HL-60 (cell line): ENCODE measurements at regions not wholly inside any gene's neighbourhood (a gene's known extent, or its start where the extent isn't known, plus 50 kb on each side); places are given as distances from the start of the nearest gene placed in this dataset.

Source experiments
- TF ChIP-seq, protein P1 (sequence below): IDR thresholded peaks from one replicate; pipeline ENCODE4 v1.5.1; 2011; ENCODE audit warnings: low read length, control low read depth, inconsistent platforms; ENCODE audit not compliant: insufficient read depth
- TF ChIP-seq, protein P2 (sequence below): IDR thresholded peaks from 2 replicates; pipeline ENCODE4 v1.6.1; 2012; ENCODE audit warnings: low read depth; ENCODE audit not compliant: insufficient replicate concordance

DNA sequence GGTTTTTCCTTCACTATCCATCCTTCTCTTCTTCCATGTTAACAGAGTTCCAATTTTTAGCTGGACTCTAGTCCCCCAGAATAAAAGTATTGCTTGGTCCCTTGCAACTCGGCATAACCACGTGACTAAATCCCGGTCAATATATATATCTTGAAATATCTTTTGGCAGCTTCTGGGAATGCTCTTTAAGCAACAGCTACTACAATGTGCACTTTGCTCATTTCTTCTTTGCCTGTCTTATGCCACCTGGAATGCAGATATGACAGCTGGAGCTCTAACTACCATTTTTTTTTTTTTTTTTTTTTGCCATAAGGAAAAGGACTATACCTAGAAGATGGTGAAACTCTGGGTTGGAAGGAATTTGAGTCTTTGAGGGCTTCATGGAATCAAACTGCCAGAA lies 82.6 kb downstream of the GCNT4 start:
- TF ChIP-seq, protein P1, sequence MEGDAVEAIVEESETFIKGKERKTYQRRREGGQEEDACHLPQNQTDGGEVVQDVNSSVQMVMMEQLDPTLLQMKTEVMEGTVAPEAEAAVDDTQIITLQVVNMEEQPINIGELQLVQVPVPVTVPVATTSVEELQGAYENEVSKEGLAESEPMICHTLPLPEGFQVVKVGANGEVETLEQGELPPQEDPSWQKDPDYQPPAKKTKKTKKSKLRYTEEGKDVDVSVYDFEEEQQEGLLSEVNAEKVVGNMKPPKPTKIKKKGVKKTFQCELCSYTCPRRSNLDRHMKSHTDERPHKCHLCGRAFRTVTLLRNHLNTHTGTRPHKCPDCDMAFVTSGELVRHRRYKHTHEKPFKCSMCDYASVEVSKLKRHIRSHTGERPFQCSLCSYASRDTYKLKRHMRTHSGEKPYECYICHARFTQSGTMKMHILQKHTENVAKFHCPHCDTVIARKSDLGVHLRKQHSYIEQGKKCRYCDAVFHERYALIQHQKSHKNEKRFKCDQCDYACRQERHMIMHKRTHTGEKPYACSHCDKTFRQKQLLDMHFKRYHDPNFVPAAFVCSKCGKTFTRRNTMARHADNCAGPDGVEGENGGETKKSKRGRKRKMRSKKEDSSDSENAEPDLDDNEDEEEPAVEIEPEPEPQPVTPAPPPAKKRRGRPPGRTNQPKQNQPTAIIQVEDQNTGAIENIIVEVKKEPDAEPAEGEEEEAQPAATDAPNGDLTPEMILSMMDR: no peak
- TF ChIP-seq, protein P2, sequence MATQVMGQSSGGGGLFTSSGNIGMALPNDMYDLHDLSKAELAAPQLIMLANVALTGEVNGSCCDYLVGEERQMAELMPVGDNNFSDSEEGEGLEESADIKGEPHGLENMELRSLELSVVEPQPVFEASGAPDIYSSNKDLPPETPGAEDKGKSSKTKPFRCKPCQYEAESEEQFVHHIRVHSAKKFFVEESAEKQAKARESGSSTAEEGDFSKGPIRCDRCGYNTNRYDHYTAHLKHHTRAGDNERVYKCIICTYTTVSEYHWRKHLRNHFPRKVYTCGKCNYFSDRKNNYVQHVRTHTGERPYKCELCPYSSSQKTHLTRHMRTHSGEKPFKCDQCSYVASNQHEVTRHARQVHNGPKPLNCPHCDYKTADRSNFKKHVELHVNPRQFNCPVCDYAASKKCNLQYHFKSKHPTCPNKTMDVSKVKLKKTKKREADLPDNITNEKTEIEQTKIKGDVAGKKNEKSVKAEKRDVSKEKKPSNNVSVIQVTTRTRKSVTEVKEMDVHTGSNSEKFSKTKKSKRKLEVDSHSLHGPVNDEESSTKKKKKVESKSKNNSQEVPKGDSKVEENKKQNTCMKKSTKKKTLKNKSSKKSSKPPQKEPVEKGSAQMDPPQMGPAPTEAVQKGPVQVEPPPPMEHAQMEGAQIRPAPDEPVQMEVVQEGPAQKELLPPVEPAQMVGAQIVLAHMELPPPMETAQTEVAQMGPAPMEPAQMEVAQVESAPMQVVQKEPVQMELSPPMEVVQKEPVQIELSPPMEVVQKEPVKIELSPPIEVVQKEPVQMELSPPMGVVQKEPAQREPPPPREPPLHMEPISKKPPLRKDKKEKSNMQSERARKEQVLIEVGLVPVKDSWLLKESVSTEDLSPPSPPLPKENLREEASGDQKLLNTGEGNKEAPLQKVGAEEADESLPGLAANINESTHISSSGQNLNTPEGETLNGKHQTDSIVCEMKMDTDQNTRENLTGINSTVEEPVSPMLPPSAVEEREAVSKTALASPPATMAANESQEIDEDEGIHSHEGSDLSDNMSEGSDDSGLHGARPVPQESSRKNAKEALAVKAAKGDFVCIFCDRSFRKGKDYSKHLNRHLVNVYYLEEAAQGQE: no peak
